SKM-1 (cell line): ENCODE measurements at regions not wholly inside any gene's neighbourhood (a gene's known extent, or its start where the extent isn't known, plus 50 kb on each side); places are given as distances from the start of the nearest gene placed in this dataset.
"Not testable (repeated sequence)": the region's sequence is repeated elsewhere in the genome, so short reads cannot be mapped to it uniquely, and the experiment has no call there.

Experiments used
- DNase-seq: peaks from one replicate; lab custom pipeline; 2025; ENCODE audit not compliant: unreplicated experiment; lab: John Stamatoyannopoulos, UW

DNA sequence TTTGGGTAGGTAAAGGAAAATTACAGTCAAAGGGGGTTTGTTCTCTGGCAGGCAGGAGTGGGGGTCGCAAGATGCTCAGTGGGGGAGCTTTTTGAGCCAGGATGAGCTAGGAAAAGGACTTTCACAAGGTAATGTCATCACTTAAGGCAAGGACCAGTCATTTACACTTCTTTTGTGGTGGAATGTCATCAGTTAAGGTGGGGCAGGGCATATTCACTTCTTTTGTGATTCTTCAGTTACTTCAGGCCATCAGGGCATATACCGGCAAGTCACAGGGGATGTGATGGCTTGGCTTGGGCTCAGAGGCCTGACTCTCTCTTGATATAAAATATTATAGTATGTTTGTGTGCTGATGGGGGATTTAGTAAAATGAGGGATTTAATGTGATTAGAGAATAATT, 151.4 kb upstream of the GK2 start:
- DNase-seq: not testable (repeated sequence)

DNA sequence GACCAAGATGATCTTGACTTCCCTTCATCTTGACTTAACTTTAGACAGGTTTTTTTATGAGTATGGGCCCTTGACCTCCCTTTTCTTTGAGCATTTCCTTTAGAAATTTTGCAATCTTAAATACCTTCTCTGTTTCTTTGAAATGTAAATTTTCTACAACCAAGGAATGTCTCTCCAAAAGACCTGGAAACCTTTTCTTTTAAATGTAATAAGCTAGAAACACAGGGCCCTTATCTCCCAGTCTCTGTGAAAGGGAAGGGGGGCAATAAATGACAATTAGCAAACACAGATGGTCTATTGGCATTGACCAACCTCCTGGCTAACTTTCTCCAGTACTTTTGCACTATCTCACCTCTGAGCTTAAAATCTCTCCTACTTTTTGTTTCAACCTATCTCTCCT, 144.3 kb upstream of the GK2 start:
- no peak for DNase-seq

DNA sequence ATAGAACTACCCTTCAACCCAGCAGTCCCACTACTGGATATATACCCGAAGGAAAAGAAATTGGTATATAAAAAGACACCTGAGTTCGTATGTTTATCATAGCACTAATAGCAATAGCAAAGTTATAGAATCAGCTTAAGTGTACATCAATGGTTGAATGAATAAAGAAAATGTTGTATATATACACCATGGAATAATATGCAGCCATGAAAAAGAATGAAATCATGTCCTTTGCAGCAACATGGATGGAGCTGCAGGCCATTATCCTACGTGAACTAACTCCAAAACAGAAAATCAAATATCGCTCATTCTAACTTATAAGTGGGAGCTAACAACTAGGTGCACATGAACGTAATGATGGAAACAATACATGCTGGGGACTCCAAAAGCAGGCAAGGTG, 143.5 kb upstream of the GK2 start:
- no peak for DNase-seq

DNA sequence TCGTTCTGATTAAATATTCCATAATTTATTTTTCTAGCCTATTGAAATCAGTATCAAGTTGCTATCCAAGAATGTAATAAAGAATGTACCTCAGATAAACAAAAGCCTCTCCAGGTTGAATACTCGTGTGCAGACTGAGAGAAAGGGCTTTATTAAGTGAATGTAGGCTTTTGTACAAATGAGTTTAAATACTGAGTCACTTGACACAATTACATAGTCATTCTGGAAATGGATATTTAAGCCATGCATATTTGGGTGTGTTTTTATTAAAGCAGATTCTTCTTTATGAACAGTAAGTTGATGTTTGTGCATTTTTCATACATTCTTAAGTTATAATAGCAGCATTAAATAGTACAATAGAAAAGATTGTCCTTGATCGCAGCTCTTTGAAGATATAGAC, 139.8 kb upstream of the GK2 start:
- DNase-seq: no peak

DNA sequence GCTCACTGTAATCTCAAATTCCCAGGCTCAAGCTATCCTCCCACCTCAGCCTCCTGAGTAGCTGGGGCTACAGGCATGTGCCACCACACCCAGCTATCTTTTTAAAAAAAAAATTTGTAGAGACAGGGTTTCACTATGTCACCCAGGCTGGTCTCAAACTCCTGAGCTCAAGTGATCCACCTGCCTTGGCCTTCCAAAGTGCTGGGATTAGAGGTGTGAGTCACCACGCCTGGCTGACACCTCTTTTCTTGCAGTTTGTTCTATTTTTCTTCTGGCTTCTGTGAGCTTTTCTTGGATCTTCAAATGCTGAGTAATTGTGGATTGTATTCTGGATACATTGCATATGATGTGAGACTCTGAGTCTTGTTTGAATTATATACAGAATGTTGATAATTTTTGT, 137.3 kb upstream of the GK2 start:
- DNase-seq: not testable (repeated sequence)

DNA sequence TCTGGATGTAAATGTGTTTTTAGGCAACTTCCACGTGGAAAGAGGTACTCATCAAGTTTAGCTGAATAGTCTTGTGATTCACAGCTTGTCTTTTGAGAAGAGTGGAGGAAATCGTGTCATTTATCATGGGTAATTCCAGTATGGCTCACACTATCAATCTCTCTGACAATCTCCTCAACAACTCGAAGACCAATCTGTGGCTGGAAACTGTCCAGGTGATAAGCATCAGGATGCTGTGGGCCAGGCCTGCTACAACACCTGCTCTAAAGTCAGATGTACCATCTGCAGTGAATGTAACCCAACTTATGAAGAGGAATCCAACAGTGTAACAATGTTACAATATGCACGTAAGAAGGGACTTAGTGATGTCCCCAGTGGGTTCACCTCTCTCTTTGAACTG, 132.1 kb upstream of the GK2 start:
- no peak for DNase-seq

DNA sequence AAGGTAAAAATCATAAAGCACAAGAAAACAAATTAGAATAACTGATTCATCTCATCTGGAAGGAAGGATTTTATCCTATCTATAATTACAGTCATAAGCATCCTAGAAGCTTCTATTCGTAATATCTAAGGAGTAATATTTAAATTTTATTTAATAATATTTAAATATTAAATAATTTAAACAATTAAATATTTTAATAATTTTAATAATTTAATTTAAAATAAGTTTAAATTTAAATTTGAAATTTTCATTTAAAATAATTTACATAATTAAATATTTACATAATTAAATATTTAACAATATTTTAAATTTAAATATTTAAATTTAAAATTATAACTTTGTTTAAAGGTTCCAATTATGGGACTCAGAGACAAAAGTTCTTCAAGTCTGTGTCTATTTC, 127.5 kb upstream of the GK2 start:
- DNase-seq: no peak

DNA sequence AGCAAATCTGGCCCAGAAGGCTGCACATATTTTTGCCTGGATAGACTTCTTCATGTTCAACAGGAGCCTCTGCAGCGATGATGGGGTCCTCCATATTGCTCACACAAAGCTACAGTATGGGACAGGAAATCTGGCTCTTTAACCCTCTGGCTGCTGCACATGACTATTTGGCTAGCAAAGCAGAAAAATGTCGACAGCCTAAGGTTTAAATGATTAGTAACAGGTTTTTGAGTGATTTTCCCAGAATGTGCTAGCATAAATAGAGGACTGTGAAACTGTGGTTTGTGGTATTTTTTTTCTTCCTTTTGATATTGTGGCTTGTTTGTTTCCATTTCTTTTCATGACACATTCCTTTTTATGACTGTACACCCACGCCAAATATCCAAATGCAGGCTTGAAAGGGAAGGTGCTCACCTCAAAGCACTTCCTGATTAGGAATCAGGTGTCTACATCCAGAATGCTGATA, 120.2 kb upstream of the GK2 start:
- no peak for DNase-seq

DNA sequence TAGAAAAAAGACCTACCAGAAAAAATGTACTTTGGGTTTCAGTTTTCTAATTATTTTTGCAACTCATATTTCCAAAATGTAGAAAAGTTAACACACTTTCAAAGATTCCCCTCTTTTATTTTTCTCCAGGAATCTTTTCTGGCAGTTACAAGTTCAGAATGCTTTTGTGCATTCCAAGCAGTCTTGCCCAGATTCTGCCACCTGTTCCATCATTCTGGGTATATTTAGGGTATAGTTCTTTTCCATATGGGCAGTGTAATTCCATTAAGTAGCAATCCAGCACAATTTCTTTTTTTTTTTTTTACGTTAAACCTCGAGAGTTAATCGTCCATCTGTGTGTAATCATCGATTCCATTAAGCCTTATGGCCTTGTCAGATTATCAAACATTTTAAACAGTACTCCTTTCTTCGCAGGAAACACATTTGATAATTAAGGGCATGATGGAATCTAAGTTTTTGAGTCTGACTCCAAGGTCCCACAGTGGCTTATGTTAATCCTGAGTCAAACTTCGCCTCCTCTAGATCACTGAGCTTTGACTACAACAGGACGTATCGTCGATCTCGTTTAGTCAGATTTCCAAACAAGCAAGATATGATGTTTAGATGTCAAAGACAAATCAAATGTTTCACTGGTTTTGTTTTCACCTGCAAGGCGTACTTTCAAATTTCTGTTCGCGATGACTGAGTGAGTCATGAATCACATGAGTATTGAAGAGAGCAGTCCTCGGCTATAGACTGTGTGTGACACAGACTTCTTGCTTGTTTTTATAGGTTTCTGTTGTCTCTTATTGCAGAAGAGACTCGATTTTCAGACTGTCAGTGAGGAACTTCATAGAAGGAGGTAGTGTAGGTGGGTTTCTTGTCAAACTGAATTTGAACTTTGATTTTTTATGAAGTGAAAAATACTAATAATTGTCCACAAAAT, 118.9 kb upstream of the GK2 start:
- DNase-seq: no peak

DNA sequence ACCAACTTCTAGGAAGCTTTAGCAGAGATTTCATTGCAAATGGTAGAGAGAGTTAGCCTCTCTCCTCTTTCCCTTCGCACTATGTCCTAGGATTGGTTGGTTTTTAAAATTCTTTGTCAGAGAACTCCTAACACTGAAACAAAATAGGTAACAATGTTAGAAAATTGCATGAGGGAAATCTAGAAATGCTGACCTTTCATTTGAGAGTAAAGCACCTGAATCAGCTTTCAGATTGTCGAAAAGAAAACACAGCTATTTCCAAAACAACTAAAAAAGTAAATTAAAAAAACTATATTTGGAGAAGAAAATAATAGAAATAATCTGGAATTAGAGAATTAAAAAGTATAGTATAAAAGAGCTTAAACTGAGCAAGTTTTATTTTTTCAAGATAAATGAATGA, 108.1 kb upstream of the GK2 start:
- no peak for DNase-seq

DNA sequence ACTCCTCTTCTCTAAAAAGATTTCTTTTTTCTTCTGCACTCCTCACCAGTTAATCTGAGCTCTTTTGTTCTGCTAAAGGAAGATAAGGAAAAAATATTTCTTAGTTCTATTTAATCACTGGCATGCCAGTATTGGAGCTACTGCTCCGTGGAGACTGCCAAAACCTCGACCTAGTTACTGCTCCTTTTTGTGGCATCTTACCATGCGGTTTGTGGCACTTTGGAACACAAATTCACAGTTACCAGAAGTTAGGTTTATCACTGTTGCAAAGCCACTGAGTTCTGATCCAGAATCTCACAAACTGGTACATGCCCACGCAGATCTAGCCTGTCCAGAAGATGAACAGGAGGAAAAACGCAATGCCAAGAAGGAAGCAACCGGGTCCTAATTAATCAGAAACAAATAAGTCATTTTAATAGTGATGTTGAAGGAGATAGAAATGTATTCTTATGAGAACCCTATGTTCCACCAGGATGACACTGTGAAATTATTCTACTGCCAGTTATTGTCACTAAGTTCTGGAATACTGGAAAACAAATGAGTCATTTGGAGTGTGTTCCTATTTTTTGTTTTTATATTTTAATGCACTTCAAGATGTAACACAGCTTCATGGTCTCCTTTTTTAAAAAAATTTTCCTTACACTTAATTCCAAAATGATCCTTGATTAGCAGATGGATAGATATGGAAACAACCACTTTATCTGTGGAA, 106.7 kb upstream of the GK2 start:
- no peak for DNase-seq

DNA sequence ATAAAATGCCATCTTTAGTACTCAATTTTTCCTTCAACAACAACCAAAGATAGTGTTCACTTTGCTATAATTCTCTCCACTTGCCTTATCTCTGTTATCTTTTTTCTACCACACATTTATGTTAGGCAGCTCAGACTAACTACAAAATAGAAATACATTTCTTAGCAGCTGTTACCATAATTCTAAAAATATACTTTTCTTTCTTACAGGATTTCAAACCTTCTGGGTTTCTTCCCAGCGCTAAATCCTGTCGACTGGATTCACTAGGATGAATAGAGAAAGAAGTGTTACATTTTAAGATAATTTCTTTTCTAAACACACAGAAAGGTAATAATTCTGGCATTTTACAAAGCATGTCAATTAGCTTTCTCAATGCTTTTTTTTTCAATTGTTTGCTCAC, 105.5 kb upstream of the GK2 start:
- DNase-seq: no peak

DNA sequence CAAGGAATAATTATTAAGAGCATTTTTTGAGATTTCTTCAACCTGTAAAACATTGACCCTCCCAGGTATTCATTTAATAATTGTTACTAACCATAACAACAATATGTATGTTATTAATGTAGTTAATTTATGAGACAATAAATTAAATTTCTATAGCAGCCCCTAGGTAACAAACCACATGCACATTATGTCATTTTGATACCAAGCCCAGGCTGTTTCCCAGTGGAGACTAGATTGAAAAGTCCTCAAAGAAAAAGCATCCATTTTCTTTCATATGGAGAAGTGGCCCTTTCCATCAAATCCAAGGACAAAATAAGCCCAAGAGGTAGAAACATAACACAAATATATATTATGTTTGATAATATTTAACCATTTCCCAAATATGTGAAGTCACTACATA, 104.3 kb upstream of the GK2 start:
- no peak for DNase-seq

DNA sequence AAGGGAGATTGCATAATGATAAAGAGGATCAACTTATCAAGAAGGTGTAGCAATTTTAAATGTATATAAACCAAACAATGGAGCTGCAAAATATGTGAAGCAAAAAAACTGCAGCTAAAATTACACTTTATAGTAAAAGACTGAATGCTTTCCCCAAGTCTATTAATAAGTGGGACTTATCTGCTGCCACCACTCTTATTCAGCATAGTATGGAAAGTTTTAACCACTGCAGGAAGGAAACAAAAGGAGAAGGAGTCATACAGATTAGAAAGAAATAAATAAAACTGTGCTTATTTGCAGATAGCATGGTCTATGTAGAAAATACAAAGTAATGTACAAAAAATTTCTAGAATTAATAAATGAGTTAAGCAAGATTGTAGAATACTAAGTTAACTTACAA, 94.1 kb upstream of the GK2 start:
- no peak for DNase-seq

DNA sequence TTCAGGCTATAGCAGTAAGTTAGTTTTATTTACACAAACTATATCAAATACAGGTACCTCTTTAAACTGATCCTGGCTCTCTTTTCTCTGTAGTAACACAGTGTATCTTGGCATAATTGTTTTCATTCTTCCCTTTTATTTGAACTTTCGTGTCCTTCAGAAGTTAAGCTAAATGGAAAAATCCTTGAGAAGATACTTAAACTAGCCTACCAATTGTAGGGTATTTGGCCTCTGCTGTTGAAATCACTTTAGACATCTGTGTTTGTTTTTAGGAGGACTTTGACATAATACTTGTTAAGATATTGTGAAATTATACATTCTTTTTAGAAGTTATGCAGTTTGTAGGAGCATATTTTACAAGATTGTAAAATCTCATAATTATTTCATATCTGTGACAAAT, 90.3 kb upstream of the GK2 start:
- no peak for DNase-seq

DNA sequence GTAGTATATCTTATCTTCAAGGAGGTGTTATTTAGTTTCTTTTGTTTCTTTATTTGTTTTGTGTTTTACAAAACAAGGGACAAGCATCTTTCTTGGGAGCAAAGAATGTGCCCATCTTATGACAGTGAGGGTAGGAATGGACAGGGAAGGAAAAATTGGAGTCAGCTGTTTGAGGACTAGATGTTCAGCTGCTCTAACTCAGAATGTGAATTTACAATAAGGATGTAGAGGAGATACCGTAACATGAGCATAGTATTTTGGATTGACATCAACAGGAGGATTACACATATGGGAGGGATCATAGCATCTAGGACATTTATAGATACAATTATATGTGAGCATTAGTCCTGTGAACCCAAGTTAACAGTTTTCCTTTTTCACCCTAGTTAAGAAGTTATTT, 89.0 kb upstream of the GK2 start:
- DNase-seq: no peak

DNA sequence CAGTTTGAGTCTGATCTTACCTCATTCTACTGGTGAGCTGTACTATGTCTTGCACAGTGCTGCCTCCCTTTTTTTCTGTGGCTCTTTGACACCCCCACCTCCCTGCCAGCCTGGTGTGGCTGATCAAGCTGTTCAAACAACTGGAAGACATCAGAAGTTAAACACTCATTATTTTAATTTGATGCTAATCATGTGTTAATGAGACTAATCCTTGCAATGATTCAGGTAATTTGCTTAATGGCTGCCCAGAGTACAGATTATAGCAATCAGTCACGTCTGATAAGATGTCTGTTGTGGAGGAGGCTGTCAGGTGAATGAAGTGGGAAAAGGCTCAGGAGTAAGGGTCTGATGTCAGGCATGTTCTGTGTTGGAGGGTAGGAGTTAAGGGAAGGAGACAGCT, 87.4 kb upstream of the GK2 start:
- DNase-seq: no peak

DNA sequence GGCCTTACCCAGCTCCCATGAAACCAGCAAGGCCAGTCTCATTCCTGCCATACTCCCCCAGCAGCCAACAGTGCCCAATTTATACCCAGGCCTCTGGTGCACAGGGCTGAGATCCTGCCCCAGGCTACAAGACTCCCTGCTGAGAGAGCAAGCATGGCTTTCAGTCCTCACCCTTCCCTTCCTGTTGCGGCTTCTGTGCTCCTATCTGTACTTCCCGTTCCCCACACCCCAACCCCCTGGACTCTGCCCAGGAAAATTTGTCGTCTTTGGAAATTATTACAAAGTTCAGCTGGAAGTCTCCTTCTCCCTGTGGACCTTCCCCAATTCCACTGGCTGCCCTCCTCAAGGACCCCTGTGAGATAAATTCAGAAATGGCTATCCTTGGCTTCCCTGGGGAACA, 84.1 kb upstream of the GK2 start:
- DNase-seq: no peak

DNA sequence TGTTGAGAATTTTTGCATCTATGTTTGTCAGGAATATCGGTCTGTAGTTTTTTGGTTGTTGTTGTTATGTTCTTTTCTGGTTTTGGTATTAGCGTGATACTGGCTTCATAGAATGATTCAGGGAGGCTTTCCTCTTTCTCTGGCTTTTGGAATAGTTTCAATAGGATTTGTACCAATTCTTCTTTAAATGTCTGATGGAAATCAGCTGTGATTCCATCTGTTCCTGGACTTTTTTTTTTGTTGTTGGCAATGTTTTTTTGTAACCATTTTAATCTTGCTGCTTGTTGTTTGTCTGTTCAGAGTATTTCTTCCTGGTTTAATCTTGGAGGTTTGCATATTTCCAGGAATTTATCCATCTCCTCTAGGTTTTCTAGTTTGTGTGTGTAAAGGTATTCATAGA, 81.5 kb upstream of the GK2 start:
- DNase-seq: no peak

DNA sequence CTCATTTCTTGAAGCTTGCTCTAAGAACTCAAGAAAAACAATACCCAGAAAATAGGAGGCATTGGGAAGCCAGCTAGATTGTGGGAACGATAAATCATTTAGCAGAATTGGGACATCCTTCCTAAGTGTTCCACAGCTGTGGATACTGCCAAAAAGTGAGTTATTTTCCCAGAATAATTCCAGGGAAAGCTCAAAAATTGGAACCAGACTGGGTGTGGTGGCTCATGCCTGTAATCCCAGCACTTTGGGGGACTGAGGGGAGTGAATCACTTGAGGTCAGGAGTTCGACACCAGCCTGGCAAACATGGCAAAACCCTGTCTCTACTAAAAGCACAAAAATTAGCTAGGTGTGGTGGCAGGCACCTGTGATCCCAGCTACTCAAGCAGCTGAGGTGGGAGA, 68.2 kb upstream of the GK2 start:
- no peak for DNase-seq

DNA sequence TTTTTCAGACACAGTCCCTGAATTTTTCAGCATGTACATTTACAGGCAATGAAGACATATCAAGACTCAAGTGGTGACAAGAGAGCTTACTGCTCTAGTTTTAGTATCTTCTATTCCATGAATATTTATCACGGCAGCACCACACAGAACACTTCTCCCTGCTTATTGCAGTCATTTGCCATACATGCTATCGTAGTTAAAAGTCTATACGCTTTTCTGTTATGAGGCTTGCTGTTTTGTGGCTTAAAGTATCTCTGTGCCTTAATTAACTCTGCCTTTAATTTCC, 65.4 kb upstream of the GK2 start:
- no peak for DNase-seq

DNA sequence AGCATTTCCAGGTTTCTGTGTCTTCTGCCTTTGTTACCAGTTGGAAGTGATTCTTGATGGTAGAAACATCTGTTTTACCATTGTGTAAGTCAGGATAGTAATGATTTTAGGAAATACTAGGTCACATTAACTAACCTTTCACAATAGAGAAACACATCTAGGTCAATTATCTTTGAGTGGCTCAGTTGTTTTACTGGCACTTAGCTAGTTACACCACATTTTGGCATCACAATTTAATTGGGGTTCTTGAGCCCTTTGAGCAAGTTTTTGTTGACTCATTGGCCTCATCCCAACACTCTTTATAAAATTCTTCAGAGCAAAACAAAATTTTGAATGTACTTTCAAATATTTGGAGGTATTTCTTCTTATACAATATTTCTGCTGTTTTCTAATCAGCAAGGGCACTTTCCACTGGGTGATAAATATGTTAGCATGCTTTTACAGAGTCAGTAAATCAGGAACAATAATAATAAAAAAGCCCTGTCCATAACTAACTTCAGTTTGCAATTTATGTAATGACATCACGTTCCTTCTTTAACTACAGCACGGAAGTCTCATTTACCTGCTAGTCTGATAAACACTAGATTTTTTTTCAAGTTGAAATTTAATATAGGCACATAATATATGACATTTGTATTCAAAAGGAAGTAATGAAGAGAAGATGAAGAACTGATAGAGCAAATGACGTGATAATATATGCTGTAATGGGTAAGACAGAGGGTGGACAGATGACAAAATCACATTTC, 64.8 kb upstream of the GK2 start:
- DNase-seq: no peak
